GM19324 (cell line): ENCODE measurements at regions not wholly inside any gene's neighbourhood (a gene's known extent, or its start where the extent isn't known, plus 50 kb on each side); places are given as distances from the start of the nearest gene placed in this dataset.
A peak's percentile ranks its signal among the peaks of the same experiment; 100 is the strongest.
"Not testable (repeated sequence)": the region's sequence is repeated elsewhere in the genome, so short reads cannot be mapped to it uniquely, and the experiment has no call there.

Source experiments
- ATAC-seq: cut with Tn5 transposase; IDR thresholded peaks from one replicate; pipeline ENCODE4 v1.9.1; 2021; ENCODE audit warnings: mild to moderate bottlenecking, moderate library complexity; ENCODE audit not compliant: unreplicated experiment, low FRiP score

DNA sequence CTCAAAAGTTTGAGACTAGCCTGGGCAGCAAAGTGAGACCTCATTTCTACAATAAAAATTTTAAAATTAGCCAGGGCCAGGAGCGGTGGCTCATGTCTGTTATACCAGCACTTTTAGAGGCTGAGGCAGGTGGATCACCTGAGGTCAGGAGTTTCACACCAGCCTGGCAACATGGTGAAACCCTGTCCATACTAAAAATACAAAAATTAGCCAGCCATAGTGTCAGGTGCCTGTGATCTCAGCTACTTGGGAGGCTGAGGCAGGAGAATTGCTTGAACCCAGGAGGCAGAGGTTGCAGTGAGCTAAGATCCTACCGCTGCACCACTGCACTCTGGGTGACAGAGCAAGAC lies 85.1 kb upstream of the MAP4 start:
- not testable (repeated sequence) for ATAC-seq

GRCh38 chr3:48092270-48092669 lies 76.1 kb upstream of the MAP4 start:
- ATAC-seq: no peak

GRCh38 chr3:48090166-48090939 lies 74.1 kb upstream of the MAP4 start:
- no peak for ATAC-seq

- peak; percentile 94 for ATAC-seq
Measured at GRCh38 chr3:48088749-48089466, 72.7 kb upstream of the MAP4 start.

DNA sequence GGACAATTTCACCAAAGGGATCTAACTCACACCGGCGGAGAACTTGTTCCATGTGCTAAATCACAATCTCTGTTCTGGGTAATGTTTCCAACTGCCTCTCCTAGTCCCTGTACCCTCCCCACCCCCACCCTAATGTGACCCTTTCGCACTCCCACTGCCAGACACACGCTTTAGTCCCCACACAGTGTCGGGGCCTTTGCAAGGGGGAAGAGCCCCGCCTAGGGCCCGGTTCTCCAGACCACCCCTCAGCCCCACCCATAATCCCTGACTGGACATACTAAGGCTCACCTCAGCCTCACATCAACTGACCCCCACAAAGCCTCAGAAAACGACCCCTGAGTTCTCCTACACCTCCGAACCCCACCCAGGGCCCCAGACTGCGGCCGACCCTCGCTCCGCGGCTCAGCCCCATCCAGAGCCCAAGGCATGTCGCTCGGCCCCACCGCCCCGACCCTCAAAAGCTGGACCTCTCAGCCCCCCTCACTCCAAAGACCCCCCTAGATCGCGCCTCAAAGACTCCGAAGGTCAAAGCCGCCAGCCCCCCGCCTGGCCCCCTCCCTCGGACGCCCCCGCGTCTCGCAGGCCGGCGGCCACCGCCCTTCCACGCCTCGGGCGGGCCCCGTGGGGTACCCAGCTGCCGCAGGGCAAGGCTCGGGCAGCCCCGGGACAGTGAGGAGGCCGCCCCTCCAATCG lies 72.0 kb upstream of the MAP4 start:
- peak; percentile 42 for ATAC-seq

DNA sequence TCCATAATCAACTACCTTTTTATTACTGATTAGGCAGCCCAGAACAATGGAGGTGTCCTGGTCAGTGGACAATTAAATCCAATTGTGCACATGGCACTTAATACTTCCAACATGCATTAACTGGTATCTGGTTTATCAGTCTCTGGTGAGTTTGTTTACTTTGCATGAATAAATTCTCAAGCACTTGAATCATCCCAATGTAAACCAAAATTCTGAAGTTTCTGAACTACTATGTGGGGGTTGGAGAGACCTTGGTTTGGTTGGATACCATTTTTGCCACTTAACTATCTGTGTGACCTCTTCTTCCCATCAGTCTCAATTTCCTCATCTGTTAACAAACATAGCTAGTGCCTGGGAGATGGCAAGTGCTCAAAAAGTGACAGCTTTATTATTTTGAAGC lies 70.5 kb upstream of the MAP4 start:
- no peak for ATAC-seq

DNA sequence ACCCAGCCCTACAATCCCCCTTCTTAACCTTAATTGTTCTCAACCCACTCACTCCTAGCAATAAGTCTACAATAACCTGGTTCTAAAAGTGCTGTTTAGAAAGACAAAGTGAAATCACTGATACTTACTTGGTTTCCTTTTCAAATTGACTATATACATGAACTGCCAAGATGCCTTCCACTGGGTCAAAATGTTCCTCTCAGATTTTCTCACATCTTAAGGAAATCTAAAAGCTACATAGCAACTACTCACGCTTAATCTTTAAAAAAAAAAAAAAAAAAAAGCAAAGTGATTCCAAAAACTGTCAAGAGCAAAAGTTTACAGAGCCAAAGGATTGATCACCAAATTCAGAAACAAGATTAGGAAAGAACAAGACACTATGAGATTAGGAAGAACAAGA lies 68.7 kb upstream of the MAP4 start:
- ATAC-seq: no peak

GRCh38 chr3:48084170-48084569 lies 68.0 kb upstream of the MAP4 start:
- no peak for ATAC-seq

DNA sequence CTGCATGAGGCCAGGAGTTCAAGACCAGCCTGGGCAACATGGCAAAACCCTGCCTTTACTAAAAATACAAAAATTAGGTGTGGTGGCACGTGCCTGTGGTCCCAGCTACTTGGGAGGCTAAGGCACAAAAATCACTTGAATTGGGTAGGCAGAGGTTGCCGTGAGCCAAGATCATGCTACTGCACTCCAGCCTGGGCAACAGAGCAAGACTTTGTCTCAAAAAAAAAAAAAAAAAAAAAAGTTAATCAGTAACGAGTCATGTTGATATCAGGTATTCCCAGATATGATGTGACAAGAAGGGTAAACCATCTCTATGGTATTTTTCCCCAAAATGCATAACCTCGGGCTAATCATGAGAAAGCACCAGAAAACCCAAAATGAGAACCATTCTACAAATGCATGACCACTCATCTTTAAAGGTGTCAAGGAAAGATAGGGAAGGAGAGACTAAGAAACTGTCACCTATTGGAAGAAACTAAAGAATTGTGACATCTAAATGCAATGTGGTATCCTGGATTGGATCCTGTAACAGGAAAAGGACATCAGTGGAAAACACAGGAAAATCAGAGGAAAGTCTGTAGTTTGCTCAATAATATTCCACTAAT lies 66.5 kb upstream of the MAP4 start:
- ATAC-seq: no peak

GRCh38 chr3:48077815-48078214 lies 61.6 kb upstream of the MAP4 start:
- no peak for ATAC-seq

GRCh38 chr3:48070030-48070429 lies 53.8 kb upstream of the MAP4 start:
- no peak for ATAC-seq

- ATAC-seq: no peak
Measured at GRCh38 chr3:48069339-48069738, 53.1 kb upstream of the MAP4 start.

DNA sequence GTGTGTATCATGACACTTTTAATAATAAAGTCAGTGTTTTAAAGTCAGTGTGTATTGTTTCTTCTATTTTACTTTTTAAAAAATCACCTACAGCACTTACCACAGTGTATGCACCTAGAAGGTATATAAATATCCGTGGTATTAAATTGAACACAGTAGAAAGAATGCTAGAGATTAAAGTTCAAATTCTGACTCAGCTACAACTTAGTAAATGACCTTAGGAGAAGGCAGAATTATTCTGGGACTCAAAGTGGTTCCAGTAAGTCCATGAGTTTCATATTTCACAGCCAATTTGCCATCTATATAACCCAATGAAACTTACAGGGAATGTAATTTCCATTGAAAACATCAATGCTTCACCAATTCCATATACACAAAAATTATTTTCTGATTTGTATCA lies 52.7 kb upstream of the MAP4 start:
- no peak for ATAC-seq

DNA sequence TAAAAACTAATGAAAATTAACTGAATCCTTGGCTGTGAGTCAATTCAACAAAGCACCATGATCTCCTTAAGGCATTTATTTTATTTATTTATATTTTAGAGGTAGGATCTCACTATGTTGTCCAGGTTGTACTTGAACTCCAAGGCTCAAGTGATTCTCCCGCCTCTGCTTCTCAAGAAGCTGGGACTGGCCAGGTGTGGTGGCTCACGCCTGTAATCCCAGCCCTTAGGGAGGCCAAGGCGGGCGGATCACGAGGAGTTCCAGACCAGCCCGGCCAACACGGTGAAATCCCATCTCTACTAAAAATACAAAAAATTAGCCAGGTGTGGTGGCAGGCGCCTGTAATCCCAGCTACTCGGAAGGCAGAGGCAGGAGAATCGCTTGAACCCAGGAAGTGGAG lies 52.1 kb upstream of the MAP4 start:
- not testable (repeated sequence) for ATAC-seq

- ATAC-seq: no peak
Measured at GRCh38 chr3:48067271-48067670, 51.1 kb upstream of the MAP4 start.
